GM12891 (cell line): ENCODE measurements at regions not wholly inside any gene's neighbourhood (a gene's known extent, or its start where the extent isn't known, plus 50 kb on each side); places are given as distances from the start of the nearest gene placed in this dataset.

Experiments
- PAX5 ChIP-seq: IDR thresholded peaks from 2 replicates; pipeline ENCODE4 v1.6.1; 2011; ENCODE audit warnings: low read length, moderate library complexity, mild to moderate bottlenecking; ENCODE audit not compliant: insufficient read depth, severe bottlenecking
- POLR2A ChIP-seq: IDR thresholded peaks from 2 replicates; pipeline ENCODE4 v1.6.1; 2011; ENCODE audit warnings: low read depth, low read length, control low read depth
- POLR2AphosphoS5 ChIP-seq: IDR thresholded peaks from 2 replicates; pipeline ENCODE4 v1.6.1; 2011; ENCODE audit warnings: low read depth, low read length, control low read depth
- SPI1 ChIP-seq: IDR thresholded peaks from 2 replicates; pipeline ENCODE4 v1.6.1; 2011; ENCODE audit warnings: low read depth, low read length, control low read depth
- TAF1 ChIP-seq: IDR thresholded peaks from 2 replicates; pipeline ENCODE4 v1.6.1; 2011; ENCODE audit warnings: low read depth, low read length, control low read depth

GRCh38 chr14:80100681-80101080 lies 110.6 kb downstream of the DIO2 start:
- TF ChIP-seq POLR2A (no peak), POLR2AphosphoS5 (no peak), PAX5 (no peak), TAF1 (no peak), SPI1 (no peak)
